ENCODE measurements at regions not wholly inside any gene's neighbourhood (a gene's known extent, or its start where the extent isn't known, plus 50 kb on each side); places are given as distances from the start of the nearest gene placed in this dataset.
A peak's percentile ranks its signal among the peaks of the same experiment; 100 is the strongest.

DNA sequence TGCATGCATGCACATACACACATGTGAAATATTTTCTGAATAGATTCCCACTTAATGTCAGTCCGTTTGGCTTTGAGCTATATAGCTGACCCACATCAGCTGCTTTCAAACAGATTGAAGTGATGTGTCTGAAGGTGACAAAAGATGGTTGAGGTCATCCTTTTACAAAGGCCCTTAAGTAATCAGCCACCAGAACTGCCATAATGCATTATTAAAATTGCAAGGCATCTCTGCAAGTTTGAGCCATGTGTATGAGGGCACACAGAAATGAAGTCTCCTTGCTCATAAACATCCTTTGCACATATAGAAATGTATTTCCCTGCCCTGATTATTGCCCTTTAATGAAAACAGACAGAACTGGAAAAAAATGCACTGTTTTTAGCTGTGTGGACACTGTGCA lies 1043.0 kb upstream of the C9orf72 start:
- no peak overlapping the region for H3K4me3 Mint-ChIP-seq (ENCODE audit: unreplicated experiment)
- H3K27me3 Mint-ChIP-seq (ENCODE audit: unreplicated experiment): no peaks in the 10 kb centered on the region
- peak overlapping the region; percentile 91 for H3K27ac Mint-ChIP-seq (ENCODE audit: unreplicated experiment)
- no peak for TF ChIP-seq CTCF (IDR thresholded peaks at IDR 0.05; ENCODE audit: partially characterized antibody, unreplicated experiment)
- H3K36me3 Mint-ChIP-seq (ENCODE audit: unreplicated experiment): no peaks in the 10 kb centered on the region
- peaks cover 3% of the 10 kb centered on the region for H3K9me3 Mint-ChIP-seq (ENCODE audit: unreplicated experiment)
- H3K4me1 Mint-ChIP-seq (ENCODE audit: low read depth, unreplicated experiment): peaks cover 5% of the 10 kb centered on the region
- no peak for DNase-seq

- H3K9me3 Mint-ChIP-seq (ENCODE audit: unreplicated experiment): peaks cover 3% of the 10 kb centered on the region
- H3K36me3 Mint-ChIP-seq (ENCODE audit: unreplicated experiment): no peaks in the 10 kb centered on the region
- peaks cover 5% of the 10 kb centered on the region for H3K4me1 Mint-ChIP-seq (ENCODE audit: low read depth, unreplicated experiment)
- DNase-seq: no peak
- no peak for TF ChIP-seq CTCF (IDR thresholded peaks at IDR 0.05; ENCODE audit: partially characterized antibody, unreplicated experiment)
- H3K27ac Mint-ChIP-seq (ENCODE audit: unreplicated experiment): no peak overlapping the region
- no peak overlapping the region for H3K4me3 Mint-ChIP-seq (ENCODE audit: unreplicated experiment)
- no peaks in the 10 kb centered on the region for H3K27me3 Mint-ChIP-seq (ENCODE audit: unreplicated experiment)
Observed at GRCh38 chr9:28620011-28620410, 1046.7 kb upstream of the C9orf72 start.

DNA sequence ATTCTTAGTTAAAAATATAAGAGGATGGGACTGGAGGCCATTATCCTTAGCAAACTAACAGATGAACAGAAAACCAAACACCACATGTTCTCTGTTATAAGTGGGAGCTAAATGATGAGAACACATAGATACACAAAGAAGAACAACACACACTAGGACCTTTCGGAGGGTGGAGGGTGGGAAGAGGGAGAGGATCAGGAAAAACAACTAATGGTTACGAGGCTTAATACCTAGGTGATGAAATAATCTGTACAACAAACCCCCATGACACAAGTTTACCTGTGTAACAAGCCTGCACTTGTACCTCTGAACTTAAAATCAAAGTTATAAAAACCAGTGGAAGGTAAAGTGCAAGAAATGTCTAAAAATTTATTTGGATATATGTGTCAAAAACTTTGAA lies 1047.4 kb upstream of the C9orf72 start:
- Mint-ChIP-seq H3K27ac (ENCODE audit: unreplicated experiment) (no peak overlapping the region), H3K4me1 (ENCODE audit: low read depth, unreplicated experiment) (peaks cover 4% of the 10 kb centered on the region), H3K4me3 (ENCODE audit: unreplicated experiment) (no peak overlapping the region), H3K27me3 (ENCODE audit: unreplicated experiment) (no peaks in the 10 kb centered on the region), H3K36me3 (ENCODE audit: unreplicated experiment) (no peaks in the 10 kb centered on the region), H3K9me3 (ENCODE audit: unreplicated experiment) (peaks cover 2% of the 10 kb centered on the region)
- no peak for DNase-seq
- no peak for TF ChIP-seq CTCF (IDR thresholded peaks at IDR 0.05; ENCODE audit: partially characterized antibody, unreplicated experiment)

DNA sequence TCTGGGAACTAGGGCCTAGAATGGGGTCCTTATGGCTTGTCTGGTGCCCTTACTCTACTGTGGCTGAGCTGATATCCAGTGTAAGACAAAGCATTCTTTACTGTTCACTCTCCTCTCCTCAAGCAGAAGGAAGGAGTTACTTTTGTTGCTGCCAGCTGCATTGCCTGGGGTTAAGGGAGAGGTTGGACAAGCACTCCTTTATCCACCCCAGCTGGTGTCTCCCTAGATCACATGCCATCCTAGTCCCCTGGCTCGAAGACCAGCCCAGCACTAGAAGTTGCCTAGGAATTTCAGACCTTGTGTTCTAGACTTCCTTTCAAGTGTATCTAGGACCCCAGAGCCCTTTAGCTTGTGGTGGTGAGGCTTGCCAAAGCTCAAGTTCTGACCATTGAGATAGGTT lies 1051.5 kb upstream of the C9orf72 start:
- TF ChIP-seq CTCF (IDR thresholded peaks at IDR 0.05; ENCODE audit: partially characterized antibody, unreplicated experiment): no peak
- no peaks in the 10 kb centered on the region for H3K27me3 Mint-ChIP-seq (ENCODE audit: unreplicated experiment)

DNA sequence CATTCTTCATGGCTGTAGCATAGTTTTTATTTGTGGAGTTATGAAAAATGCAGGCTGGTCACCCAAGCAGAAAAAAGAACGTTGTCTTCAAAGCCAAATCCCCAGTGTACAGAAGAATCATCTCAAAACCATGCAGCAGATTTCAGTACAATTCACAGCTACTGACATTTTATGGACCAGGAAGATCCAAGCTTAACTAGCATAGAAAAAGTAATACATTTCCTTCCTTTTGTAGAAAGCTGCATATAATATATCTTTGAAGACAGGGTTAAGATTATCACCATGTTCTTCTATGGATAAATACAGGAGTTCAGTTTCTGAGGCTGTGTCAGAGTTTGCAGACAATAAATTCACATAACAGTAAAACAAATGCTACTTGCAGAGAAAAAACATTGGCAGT lies 1054.8 kb upstream of the C9orf72 start:
- Mint-ChIP-seq H3K27ac (ENCODE audit: unreplicated experiment) (no peak overlapping the region), H3K4me1 (ENCODE audit: low read depth, unreplicated experiment) (peaks cover 5% of the 10 kb centered on the region), H3K27me3 (ENCODE audit: unreplicated experiment) (no peaks in the 10 kb centered on the region), H3K36me3 (ENCODE audit: unreplicated experiment) (no peaks in the 10 kb centered on the region), H3K9me3 (ENCODE audit: unreplicated experiment) (peaks cover 4% of the 10 kb centered on the region), H3K4me3 (ENCODE audit: unreplicated experiment) (no peak overlapping the region)
- DNase-seq: no peak
- TF ChIP-seq CTCF (IDR thresholded peaks at IDR 0.05; ENCODE audit: partially characterized antibody, unreplicated experiment): no peak

More for the DNA sequence above, 1051.5 kb upstream of the C9orf72 start:
- H3K36me3 Mint-ChIP-seq (ENCODE audit: unreplicated experiment): no peaks in the 10 kb centered on the region
- no peak for DNase-seq
- H3K4me1 Mint-ChIP-seq (ENCODE audit: low read depth, unreplicated experiment): no peaks in the 10 kb centered on the region
- no peak overlapping the region for H3K4me3 Mint-ChIP-seq (ENCODE audit: unreplicated experiment)
- peaks cover 2% of the 10 kb centered on the region for H3K9me3 Mint-ChIP-seq (ENCODE audit: unreplicated experiment)
- H3K27ac Mint-ChIP-seq (ENCODE audit: unreplicated experiment): no peak overlapping the region
